NCI-H1417 (cell line): ENCODE measurements at regions not wholly inside any gene's neighbourhood (a gene's known extent, or its start where the extent isn't known, plus 50 kb on each side); places are given as distances from the start of the nearest gene placed in this dataset.
A peak's percentile ranks its signal among the peaks of the same experiment; 100 is the strongest.
"Not testable (repeated sequence)": the region's sequence is repeated elsewhere in the genome, so short reads cannot be mapped to it uniquely, and the experiment has no call there.

ENCODE experiments used
- DNase-seq, 3 experiments: peaks; one replicate each; lab custom pipeline; 2025; lab: John Stamatoyannopoulos, UW

DNA sequence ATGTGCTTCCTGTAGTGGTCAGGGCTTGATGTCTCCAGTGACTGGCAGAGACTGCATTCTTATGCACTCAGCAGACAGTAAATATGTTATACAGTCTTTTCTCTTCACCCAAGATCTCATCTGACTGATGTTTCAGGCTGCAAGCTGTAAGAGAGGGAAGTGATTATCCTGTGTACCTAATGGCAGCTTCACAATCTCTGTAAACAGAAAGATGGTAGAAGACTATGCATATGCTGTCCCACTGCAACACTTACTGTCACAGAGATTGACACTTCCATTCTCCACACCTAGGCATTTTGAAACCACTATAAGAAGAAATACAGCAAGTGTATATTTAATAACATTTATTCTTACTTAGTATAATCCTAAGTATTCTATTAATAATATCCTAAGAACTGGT is 97.6 kb upstream of the ANXA1 start:
- DNase-seq = no peak

DNA sequence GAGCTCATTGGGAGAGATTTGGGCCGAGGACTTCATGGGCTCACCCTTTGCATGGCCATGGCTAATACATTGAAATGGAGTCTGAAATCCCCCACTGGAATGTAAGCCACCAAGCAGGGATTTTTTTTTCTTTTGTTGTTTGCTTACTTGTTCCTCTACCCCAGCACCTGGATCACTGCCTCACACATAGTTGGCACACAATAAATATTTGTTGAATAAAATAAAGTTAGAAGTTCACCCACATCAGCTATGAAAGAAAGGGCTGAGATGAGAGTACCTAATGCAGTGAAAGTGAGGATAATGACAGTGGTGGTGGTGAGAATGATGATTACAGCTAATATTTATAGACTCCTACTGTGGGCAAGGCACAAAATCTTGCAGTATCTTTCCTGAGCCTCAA is 98.1 kb upstream of the ANXA1 start:
- DNase-seq = no peak

DNA sequence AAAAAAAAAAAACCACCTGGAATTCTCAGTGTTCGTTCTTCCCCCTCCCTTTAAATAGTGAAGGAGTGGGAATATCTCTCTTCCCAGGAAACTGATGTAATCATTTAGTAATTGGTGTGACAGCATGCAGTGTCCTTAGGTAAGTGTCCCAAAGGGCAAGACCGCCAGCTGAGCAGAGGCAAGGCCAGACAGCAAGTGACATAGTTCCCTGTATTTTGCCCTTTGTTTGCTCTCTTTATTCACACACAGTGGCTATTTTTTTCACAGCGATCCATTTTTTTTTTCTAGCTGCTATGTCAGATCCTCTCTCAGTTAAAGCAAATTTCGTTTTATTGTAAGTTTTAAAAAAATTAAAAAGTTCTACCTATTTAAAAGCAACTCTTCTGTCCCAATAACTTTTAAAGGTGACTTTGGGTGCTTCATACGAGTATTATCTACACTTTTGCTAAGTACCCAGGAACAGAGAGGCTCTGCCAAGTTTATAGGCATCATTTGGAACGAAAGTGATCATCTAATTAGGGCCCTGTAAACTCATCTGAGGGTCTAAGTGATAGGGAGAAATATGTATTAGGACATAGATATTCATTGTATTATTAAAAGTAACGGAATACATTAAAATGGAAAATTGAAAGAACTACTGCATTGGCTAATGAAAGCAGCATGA is 98.2 kb upstream of the ALDH1A1 start:
- peak in 1 of 3 experiments; percentile 25 for DNase-seq

DNA sequence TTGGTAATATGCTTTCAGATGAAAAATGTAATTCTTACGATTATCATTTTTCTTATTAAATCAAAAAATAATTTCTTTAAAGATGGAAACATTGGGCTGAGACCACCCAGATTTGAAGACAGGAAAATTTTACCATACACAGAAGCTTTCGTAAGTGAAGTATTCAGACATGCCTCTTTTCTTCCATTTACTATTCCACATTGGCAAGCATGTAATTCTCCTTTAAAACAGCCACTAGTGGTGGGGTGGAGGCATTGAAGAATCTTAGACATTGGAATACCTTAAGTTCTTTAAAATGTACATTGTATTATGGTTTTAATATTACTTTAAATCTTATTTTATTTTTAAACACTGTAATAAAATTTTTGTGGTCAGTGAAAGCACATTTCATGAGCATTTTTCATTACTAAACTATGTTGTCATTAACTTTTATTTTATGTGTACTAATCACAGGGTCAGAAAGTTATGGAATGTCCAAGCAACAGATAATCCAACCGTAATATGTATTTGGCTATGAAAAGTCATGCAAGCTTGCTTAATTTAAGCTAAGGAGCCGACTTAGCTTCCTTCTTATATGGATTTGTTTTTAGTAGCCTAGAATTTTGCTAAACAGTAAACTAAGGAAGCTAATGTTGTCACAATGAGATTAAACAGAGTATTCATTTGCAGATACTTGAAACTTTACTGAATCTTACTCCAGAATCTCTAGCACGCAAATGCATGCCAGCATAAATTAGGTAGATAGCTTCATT is 97.4 kb upstream of the ALDH1A1 start:
- DNase-seq = no peak

DNA sequence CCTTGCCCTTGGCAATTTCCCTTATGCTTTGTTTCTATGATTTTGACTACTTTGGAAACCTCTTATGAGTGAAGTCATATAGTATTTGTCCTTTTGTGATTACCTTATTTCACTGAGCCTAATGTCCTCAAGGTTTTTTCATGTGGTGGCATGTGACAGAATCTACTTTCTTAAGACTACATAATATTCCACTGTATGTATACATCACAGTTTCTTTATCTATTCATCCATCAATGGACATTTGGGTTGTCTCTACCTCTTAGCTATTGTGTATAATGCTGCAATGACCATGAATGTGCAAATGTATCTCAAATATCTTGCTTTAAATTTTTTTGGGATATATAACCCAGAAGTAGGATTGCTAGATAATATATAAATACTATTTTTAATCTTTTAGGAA is 96.4 kb upstream of the ALDH1A1 start:
- no peak for DNase-seq

DNA sequence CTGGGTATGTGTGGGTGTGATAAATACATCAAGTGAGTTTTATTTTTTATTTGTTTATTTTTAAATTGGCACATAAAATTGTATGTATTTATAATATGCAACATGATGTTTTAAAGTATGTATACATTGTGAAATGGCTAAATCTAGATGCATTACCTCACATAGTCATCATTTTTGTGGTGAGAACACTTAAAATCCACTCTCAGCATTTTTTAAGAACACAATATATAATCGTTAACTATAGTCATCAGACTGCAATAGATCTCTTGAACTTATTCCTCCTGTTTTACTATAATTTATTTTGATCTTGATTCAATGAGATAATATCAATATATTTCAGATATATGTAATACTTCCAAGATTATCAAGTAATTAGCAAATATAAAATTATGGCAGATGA is 93.9 kb upstream of the ALDH1A1 start:
- DNase-seq = no peak

DNA sequence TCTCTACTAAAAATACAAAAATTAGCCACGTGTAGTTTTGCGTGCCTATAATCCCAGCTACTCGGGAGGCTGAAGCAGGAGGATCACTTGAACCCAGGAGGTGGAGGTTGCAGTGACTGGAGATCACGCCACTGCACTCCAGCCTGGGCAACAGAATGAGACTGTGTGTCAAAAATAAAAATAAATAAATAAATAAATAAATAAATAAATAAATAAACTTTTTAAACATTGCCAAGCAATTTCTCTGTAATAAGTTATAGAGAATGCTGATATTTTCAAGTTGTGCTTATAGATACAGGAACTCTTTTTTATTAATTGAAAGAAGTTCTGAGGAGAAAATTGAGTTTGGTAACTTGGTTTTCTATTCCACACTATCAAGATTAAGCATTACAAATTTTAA is 91.9 kb upstream of the ALDH1A1 start:
- DNase-seq = not testable (repeated sequence)

DNA sequence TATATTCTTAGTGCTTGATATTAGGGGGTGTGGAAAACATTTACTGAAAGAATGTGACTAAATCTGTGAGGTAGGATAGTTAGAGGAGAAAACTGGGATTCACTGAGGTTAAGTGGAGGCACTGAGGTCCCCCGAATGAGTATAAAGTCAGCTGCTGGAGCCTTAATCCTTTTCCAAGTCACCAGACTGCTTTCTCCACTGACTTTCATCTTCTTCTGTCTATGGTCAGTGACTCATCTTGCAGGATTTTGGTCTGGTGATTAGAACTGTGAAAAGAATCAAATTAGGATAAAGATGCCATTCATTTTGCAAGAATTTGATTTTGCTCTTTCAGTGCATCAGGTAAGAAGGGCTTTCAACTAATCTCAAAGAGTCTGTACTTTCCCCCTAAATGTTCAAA is 89.3 kb upstream of the ALDH1A1 start:
- DNase-seq = no peak

DNA sequence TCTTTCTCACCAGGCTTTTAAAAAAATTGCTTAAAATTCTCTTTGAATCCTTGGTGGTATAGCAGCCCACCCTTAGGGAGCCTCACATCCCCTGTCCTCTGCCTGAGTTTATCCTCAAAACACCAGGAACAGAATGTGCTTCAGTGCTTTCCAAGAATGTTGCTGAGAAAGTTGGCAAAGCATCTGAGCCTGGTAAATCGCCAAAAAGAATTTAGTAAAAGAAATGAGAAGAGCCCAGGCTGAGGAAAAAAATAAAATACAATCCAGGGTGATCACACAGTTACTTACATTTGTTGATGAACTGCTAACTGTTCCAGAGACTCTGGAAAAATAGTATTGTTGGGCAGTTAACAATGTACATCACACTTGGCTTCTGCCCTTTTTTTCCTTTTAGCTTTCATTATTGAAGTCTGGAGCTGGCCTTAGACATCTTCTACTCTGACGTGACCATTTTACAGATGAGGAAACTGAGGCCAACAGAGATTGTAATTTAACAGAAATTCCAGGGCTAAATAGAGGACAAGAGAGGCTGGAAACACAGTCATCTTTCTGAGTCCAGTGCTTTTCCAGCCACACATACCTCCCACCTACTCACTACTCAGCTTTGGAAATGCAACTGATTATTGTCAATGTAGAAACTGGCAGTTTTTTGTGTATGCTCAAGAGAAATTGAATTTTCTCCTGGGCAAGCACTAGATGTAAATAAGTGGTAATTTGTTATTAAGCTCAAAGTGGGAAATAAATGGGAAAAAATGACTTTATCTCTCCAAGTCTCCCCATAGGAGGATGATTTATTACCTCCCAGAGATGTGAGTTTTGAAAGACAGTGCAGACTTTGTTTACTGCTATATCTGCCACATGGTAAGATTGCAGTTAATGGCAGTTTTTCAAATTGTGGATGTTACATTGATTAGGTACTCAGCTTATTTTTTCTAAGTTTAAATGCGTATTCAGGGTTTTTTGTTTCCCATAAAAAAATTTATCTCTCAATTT is 86.7 kb upstream of the ALDH1A1 start:
- no peak for DNase-seq

DNA sequence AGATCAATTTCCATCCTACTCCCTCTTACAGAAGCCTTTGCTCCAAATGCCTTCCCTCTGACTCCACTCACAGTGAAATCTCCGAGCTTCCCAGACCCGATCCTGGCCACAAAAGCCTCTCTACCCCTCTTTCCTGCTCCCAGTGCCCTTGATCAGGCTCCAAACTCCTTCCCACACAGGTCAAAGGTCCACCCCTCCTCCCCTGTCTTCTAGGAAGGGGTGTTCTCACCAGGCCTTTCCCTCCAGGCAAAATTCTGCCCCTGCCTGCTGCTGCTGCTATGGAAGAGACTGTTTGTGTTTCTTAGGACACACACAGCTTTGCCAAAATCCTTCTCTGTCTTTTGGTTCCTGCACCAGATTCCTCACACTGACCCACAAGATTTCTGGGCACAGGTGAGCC is 85.8 kb upstream of the ALDH1A1 start:
- DNase-seq = no peak

DNA sequence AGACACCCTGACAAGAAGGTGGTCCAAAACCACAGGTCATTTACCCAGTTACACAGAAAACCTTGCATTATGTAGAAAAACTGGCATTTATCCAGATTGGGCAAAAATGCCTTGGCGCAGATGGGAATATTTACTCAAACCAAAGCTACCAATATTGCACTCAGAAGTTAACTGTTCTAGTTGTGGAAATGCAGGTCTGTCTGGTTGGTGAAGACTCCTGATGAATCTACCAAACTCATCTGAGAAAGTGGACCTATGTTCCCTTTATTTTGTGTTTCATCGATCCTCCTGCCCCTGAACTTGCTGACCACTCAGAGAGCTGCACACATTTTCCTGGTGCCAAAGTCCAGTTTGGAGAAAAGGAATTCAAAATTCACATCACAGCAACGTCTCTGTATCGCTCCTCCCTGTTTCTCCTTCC is 85.2 kb upstream of the ALDH1A1 start:
- no peak for DNase-seq

DNA sequence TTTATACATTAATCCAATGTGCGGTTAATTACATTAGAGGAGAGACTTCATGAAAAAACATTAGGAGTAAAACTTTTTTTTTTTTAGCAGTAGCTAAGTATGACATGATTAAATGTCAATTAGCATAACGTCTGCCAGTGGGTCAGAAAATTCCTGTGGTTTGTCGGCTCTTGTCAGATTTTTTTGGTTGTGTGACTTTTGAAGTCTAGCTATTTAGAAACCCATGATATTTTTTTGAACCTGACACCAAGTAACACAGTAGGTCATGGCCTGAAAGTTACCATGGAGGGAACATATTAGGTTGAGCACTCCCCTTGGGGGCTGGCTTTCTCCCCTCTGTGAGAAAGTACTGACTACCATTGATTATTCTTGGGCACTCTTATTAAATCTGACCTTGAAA is 84.8 kb upstream of the ALDH1A1 start:
- DNase-seq = no peak

DNA sequence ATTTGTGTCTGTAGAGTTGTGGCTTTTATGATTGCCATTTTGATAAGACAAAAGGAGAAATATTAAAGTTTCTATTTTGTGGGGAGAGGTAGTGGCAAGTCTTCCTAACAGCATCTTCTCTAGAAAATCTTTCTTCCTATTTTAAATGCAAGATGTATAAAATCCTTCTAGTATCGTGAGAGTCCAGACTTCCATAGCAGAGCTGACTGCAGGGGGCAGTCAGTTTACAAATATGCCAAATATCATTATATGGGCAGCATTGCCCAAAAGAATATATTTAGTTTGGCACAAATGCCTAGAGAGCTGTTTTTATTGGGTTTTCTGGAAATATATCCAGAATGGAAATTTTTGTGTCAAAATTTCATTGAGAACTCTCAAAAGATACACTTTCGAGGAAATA is 82.1 kb upstream of the ALDH1A1 start:
- no peak for DNase-seq

DNA sequence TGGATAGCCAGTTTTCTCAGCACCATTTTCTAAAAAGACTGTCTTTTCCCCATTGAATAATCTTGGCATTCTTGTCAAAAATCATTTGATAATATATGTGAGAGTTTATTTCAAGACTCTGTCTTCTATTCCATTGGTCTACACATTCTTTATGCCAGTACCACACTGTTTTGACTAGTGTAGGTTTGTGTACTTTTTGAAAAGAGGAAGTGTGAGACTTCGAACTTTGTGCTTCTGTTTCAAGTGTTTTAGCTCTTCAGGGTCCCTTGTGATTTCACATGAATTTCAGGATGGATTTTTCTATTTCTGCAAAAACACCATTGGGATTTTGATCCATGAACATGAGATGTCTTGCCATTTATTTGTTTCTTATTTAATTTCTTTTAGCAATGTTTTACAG is 78.5 kb upstream of the ALDH1A1 start:
- no peak for DNase-seq

DNA sequence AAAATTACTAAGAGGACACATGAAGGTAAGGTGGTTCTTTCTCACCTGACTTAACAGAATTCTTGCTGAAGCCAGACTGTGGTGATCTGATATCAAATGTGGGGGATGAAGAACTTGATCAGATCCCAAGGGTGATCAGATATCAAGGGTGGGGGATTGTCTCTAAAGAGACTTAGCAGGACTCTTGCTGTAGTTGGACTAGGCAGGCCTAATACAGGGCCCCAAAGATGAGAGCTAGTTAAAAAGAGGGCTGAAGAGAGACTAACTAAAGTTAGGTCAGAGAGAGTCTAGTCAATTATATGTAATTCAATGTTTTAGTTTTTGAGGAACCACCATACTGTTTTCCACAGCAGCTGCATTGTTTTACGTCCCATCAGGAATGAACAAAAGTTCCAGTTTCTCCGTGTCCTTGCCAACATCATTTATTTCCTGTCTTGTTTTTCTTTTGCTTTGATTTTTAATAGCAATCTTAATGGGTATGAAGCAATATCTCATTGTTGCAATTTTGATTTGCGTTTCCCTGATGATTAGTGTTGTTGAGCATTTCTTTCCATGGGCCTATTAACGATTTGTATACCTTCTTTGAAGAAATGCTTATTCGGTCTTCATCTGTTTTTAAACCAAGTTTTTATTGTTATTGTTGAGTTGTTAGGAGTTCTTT is 77.6 kb upstream of the ALDH1A1 start:
- no peak for DNase-seq

DNA sequence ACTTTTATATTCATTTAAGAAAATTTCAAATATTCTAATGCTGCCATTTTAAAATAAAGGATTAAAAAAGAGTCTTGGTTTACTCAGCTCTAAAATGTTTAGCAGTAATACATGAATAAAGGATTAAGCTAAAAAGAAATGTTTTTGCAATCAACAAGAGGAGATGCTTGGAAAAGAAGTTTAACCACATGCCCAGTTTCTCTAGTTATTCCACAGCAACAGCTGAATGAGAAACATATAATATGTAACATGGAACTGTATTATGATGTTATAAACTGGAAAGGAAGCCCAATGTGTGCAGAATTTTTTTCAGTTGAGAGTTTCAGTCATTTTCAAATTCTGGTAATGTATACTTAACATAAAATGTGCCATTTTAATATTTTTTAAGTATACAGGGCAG is 76.5 kb upstream of the ALDH1A1 start:
- no peak for DNase-seq

DNA sequence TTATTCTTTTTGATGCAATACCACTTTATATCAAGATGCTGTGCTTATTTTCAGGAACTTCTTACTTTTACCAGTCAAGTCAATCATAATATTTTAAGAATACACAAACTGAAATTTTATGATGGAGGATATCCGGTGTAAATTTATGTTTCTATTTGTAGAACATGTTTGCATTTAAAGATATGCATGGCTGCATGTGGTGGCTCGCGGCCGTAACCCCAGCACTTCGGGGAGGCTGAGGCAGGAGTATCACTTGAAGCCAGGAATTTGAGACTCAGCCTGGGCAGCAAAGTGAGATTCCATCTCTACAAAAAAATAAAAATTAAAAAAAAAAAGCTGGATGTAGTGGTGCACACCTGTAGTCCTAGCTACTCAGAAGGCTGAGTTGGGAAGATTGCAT is 73.5 kb upstream of the ALDH1A1 start:
- DNase-seq = no peak

DNA sequence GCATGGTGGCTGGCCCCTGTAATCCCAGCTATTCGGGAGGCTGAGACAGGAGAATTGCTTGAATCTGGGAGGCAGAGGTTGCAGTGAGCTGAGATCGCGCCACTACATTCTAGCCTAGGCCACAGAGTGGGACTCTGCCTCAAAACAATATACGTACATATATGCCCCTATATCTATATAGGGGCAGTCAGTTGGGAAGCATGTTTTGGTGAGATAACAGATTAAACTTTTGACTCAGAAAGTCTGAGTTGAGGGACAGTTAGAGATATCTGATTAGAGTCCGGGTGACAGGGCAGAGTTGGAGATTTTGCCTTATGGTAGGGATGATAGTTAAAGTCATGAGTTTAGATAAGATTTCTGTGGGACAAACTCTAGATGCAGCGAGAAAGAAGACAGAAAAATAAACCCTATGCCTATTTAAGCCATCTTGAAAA is 71.8 kb upstream of the ALDH1A1 start:
- no peak for DNase-seq

DNA sequence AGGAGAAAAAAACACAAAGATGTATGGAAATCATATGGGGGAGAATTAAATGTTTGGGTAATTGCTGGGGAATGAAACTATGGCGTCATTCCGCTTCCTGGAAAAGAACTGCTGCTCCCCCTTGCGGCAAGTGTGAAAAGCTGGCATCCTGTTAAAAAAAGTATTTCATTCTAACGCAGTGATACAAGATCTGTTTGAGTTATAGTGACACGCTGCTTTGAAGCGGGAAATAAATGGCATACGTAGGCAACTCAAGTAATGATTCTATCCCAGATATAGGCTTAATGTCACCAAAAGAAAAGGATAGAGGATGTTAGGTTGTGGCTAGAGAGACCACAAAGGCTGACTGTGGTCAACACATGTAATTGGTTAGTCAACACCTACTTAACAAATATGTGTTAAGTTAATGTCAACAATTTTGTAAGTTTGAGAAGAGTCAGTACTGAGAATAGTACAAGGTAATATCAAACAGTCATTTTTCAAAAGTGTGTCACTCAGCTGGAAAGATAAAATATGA is 70.2 kb upstream of the ALDH1A1 start:
- peak; percentile 27 to 85 (median 46) for DNase-seq

DNA sequence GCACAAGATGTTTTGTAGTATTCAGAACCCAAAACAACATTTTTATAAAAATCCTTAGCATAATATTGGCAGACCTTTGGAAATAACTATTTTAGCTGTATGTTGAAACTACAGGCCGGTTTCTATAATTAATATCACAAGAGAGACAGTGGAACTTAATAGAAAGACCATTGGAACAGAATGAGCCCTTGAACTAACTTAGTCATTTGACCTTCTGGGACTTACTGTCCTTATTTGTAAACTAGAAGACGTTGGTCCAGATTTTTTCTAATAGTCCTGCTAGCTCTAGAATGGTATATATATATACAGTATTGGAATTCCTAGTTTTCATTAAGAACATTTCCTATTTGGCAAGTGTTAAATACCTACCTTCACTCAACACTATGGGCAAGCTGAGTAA is 69.5 kb upstream of the ALDH1A1 start:
- no peak for DNase-seq

DNA sequence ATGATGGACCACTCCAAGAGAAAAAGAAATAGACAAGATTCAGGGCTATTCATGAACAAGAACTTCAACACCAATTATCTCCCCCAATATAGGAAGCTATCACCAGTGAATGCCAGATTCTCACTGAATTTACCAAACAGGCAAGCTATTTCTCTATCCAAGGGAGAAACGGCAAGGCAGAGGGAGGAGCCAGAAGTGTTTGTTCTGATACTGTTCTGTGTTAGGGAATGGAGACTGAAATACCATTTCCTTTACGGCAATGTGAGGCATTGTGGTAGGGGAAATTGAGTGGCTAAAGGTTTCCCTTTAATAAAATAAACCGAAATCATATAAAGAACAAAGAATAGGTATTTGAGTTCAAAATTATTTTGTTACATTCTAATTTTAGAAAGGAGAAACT is 68.0 kb upstream of the ALDH1A1 start:
- DNase-seq = no peak

DNA sequence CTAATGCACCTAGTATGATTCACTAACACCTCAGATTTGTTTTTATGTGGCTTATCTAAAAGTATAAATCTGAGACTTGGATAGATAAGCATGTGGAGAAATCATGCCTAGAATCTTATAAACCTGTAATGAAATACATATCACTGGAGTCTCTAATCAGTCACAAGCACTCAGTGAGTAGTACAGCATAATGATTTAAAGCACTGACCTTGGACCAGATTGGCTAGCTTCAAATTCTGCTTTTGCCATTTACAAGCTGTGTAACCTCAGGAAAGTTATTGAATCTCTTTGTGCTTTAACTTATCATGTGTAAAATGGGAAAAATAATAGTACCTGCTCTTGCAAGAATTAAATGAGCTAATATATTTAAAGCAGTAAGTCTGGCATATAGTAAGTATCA is 61.2 kb upstream of the ALDH1A1 start:
- no peak for DNase-seq
